HepG2 (cell line): ENCODE measurements at regions not wholly inside any gene's neighbourhood (a gene's known extent, or its start where the extent isn't known, plus 50 kb on each side); places are given as distances from the start of the nearest gene placed in this dataset.

Experiments used
- FLYWCH1 ChIP-seq: sonication (generic); formaldehyde crosslinking; IDR thresholded peaks from 2 replicates; pipeline ENCODE4 v1.8.1; 2023; ENCODE audit warnings: mild to moderate bottlenecking, missing genetic modification reagents
- FOSL1 ChIP-seq: sonication (generic); formaldehyde crosslinking; IDR thresholded peaks from 2 replicates; pipeline ENCODE4 v1.9.0; 2021; ENCODE audit warnings: missing genetic modification reagents, borderline replicate concordance
- GABPB1 ChIP-seq: IDR thresholded peaks from 2 replicates; pipeline ENCODE4 v1.6.1; 2016; ENCODE audit warnings: mild to moderate bottlenecking, missing genetic modification reagents, moderate library complexity, missing compliant biosample characterization
- HNRNPK ChIP-seq: fragments of 200-400 bp; formaldehyde crosslinking; IDR thresholded peaks from 2 replicates; pipeline ENCODE4 v1.6.1; 2018; ENCODE audit warnings: low read length, low read depth, moderate library complexity, mild to moderate bottlenecking; ENCODE audit not compliant: poor library complexity, severe bottlenecking
- JUND ChIP-seq: sonication (generic); formaldehyde crosslinking; IDR thresholded peaks from 2 replicates; pipeline ENCODE4 v1.8.0; 2022; ENCODE audit warnings: mild to moderate bottlenecking, missing genetic modification reagents
- LCORL ChIP-seq, 2 experiments: fragments of 450-650 bp in 1 of 2; sonication (generic) in 1 of 2; formaldehyde crosslinking in 1 of 2; IDR thresholded peaks; 2 replicates each; pipeline versions ENCODE4 v1.5.0 to v1.6.1; 2017 to 2020; ENCODE audit warnings: antibody characterized with exemption in 1 of 2, missing genetic modification reagents in 1 of 2
- MAFK ChIP-seq, 2 experiments: IDR thresholded peaks in 1 of 2; conservative IDR thresholded peaks in 1 of 2; 2 replicates each; pipeline ENCODE4 v1.6.1; 2011; ENCODE audit warnings: improper control_type of control experiment in 2 of 2, low read length in 2 of 2
- NFIB ChIP-seq: sonication (generic); formaldehyde crosslinking; IDR thresholded peaks from 2 replicates; pipeline ENCODE4 v1.9.0; 2021; ENCODE audit warnings: missing genetic modification reagents, mild to moderate bottlenecking, borderline replicate concordance
- SAP130 ChIP-seq: IDR thresholded peaks from 2 replicates; pipeline ENCODE4 v1.6.1; 2016; ENCODE audit warnings: low read depth
- SRSF4 ChIP-seq: fragments of 200-400 bp; formaldehyde crosslinking; IDR thresholded peaks from one replicate; pipeline ENCODE4 v1.6.1; 2018; ENCODE audit warnings: mild to moderate bottlenecking, low read depth, low read length, moderate library complexity; ENCODE audit not compliant: poor library complexity, severe bottlenecking
- TEAD2 ChIP-seq: sonication (generic); formaldehyde crosslinking; IDR thresholded peaks from 2 replicates; pipeline ENCODE4 v1.9.0; 2021; ENCODE audit warnings: missing genetic modification reagents
- UBTF ChIP-seq: sonication (generic); formaldehyde crosslinking; IDR thresholded peaks from 2 replicates; pipeline ENCODE4 v1.4.0; 2020; ENCODE audit warnings: mild to moderate bottlenecking, missing genetic modification reagents
- ZBTB10 ChIP-seq: sonication (generic); formaldehyde crosslinking; IDR thresholded peaks from 2 replicates; pipeline ENCODE4 v1.4.0; 2020; ENCODE audit warnings: missing genetic modification reagents, borderline replicate concordance
- ZBTB34 ChIP-seq: sonication (generic); formaldehyde crosslinking; IDR thresholded peaks from 2 replicates; pipeline ENCODE4 v1.8.0; 2022; ENCODE audit warnings: mild to moderate bottlenecking, missing genetic modification reagents
- ZBTB7A ChIP-seq: sonication (generic); formaldehyde crosslinking; IDR thresholded peaks from 2 replicates; pipeline ENCODE4 v1.8.0; 2022; ENCODE audit warnings: mild to moderate bottlenecking, missing genetic modification reagents
- ZC3H13 ChIP-seq: sonication (generic); formaldehyde crosslinking; IDR thresholded peaks from 2 replicates; pipeline ENCODE4 v1.8.1; 2023; ENCODE audit warnings: mild to moderate bottlenecking, missing genetic modification reagents, moderate library complexity
- ZMYM2 ChIP-seq: sonication (generic); formaldehyde crosslinking; IDR thresholded peaks from 2 replicates; pipeline ENCODE4 v1.8.0; 2022; ENCODE audit warnings: mild to moderate bottlenecking, missing genetic modification reagents
- ZNF18 ChIP-seq: sonication (generic); formaldehyde crosslinking; IDR thresholded peaks from 2 replicates; pipeline ENCODE4 v1.8.0; 2022; ENCODE audit warnings: mild to moderate bottlenecking, missing genetic modification reagents; ENCODE audit not compliant: insufficient replicate concordance
- ZNF615 ChIP-seq: sonication (generic); formaldehyde crosslinking; IDR thresholded peaks from 2 replicates; pipeline ENCODE4 v1.5.0; 2020; ENCODE audit warnings: mild to moderate bottlenecking, missing genetic modification reagents, borderline replicate concordance
- ZNF780A ChIP-seq: sonication (generic); formaldehyde crosslinking; IDR thresholded peaks from 2 replicates; pipeline ENCODE4 v1.8.0; 2022; ENCODE audit warnings: mild to moderate bottlenecking, missing genetic modification reagents, moderate library complexity

GRCh38 chr20:23270382-23270911 is 80.1 kb upstream of the NXT1 start (continued):
- 0 out of 2 replicates have a peak, but pooled peaks have one; percentile 23 for TF ChIP-seq ZBTB34 (CRISPR knock-in tag)
- TF ChIP-seq TEAD2 (CRISPR knock-in tag) = 0 out of 2 replicates have a peak, but pooled peaks have one; percentile 39
- 0 out of 2 replicates have a peak, but pooled peaks have one; percentile 18 for TF ChIP-seq ZNF615
- TF ChIP-seq JUND = peak; percentile 74
- TF ChIP-seq ZBTB7A (CRISPR knock-in tag) = no peak
- TF ChIP-seq SRSF4 = no peak
- TF ChIP-seq GABPB1 (CRISPR knock-in tag) = peak; percentile 20; the same call in 1 of the 2 replicates
- TF ChIP-seq NFIB = no peak
- peak; percentile 80; the same call in 1 of the 2 replicates for TF ChIP-seq ZMYM2 (CRISPR knock-in tag)
- TF ChIP-seq UBTF = no peak
- 0 out of 2 replicates have a peak, but pooled peaks have one; percentile 48 for TF ChIP-seq ZNF780A (CRISPR knock-in tag)
- TF ChIP-seq FOSL1 = 0 out of 2 replicates have a peak, but pooled peaks have one; percentile 17
- no peak for TF ChIP-seq MAFK (conservative IDR thresholded peaks at IDR 0.05 in 1 of 2, IDR thresholded peaks at IDR 0.05 in 1 of 2; ENCODE audit: low read length in 2 of 2)
- TF ChIP-seq HNRNPK = no peak
- TF ChIP-seq ZNF18 (CRISPR knock-in tag) = no peak
- no peak for TF ChIP-seq LCORL (IDR thresholded peaks at IDR 0.05)
- peak; percentile 46; the same call in 1 of the 2 replicates for TF ChIP-seq LCORL (CRISPR knock-in tag; IDR thresholded peaks at IDR 0.05)
- peak; percentile 73 for TF ChIP-seq SAP130
- peak; percentile 36; the same call in 1 of the 2 replicates for TF ChIP-seq ZBTB10 (CRISPR knock-in tag)
- no peak for TF ChIP-seq ZC3H13
- no peak for TF ChIP-seq FLYWCH1 (CRISPR knock-in tag)
